GM21723 (cell line): ENCODE measurements at regions not wholly inside any gene's neighbourhood (a gene's known extent, or its start where the extent isn't known, plus 50 kb on each side); places are given as distances from the start of the nearest gene placed in this dataset.

Experiments
- ATAC-seq: cut with Tn5 transposase; IDR thresholded peaks from one replicate; pipeline ENCODE4 v1.9.1; 2021; ENCODE audit warnings: mild to moderate bottlenecking, moderate library complexity; ENCODE audit not compliant: unreplicated experiment

DNA sequence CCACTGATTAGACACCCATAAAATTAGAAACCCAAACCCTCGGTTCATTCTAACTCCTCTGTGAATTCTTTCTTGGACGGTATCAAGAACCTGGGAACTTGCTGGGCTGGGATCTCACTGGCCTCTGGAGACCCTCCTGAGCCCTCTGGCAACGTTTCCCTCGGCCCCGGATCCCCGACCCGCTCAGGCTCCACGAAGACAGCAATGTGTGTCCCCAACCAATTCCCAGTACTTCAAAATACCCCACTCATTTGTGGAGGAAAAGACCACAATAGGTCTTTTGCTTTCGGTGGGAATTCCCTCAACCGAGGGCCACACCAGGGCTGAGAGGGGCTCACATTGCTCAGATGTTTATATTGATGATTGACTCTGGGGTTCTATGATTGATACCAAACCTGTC lies 117.9 kb upstream of the PRR20G start:
- ATAC-seq: no peak

DNA sequence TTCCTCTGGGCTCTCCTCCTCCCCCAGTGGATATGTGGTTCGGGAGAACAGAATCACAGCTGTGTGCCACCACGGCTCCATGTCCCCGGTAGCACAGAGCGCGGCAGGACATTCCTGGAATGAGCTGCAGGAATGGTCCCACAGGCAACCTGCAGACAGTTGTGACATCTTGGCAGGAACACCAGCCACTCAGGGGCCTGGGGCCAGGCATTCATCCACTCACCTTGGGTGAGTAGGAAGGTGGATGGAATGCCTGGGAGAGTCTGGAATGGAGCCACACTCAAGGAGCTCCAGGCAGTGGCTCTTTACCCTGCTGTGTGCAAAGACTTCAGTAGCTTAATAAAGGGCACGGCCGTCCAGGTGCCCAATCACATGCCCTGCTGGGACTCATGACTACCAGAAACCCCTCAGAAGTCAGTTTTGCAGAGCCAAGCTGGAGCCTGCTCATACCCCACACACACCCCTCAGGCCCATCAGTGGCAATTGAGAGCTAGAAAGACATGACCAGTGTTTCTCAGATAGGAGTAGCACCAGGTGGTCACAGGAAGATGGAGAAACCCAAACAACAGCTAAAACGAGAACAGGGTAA lies 117.3 kb upstream of the PRR20G start:
- no peak for ATAC-seq

DNA sequence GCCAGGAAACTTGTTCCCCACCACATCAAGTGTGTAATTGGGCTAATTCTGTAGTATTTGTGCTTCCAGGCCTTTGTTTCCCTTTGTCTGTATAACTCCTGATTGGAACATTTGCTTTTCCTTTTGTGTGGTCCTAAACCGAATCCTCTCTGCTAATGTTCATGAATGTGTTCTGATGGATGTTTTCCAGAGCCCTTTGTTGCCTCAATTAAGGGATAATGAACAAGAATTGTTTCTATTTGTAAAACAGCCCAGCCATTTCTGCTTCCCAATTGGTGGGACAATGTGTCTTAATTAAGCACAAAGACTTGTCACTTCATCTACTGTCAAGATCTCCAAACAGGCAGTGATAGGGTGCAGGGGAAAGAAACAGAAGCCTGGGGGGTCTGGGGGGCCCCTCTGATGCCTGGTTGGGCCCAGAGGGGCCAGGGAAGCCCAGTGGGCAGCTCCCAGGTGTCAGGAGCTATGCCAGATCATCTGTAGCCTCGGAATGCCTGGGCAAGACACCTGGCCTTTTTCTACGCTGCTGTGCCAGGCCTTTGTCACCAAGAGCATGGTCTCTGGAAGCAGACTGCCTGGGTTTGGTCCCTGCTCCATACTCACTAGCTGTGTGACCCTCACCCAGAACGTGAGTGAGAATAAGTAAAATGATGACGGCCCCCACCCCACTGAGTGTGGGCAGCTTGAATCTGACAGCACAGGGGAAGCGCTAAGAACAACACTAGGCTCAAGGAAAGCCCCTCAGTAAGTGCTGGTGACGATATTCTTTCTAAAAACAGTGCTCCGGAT lies 116.6 kb upstream of the PRR20G start:
- ATAC-seq: no peak

DNA sequence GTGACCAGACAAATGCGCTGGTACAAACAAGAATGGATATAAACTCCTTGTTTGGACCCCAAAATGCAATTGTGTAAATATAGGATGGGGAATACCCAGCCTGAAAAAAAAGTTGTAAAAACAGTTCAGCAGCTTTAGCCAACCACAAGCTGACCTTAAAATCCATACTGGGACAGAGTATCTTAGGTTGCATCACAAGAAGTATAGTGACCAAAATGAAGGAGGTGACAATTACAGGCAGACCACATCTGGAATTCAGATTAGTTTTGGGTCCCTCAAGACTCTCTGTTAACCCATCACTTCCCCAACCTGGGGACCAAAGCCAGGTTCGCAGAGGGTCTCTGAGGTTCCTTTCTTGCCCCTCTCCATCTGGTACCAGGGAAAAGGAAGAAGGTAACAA lies 115.9 kb upstream of the PRR20G start:
- no peak for ATAC-seq

DNA sequence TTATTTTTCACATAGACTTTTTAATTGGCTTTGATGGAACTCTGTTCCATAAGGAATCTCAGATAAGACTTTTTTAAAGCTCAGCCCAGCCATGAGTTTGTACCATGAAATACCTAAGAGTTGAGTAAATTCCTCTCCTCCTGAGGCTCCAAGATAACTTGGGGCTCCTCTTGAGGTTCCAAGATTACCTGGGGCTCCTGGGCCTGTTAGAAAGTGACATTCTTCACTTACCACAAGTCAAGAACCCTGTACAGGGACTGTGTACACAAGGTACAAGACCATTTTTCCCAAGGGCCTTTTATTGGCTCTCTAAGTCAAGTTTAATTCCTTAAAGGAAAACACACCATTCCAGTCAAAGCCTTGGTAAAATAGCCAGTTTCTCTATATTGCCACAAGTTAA lies 111.3 kb upstream of the PRR20G start:
- no peak for ATAC-seq

DNA sequence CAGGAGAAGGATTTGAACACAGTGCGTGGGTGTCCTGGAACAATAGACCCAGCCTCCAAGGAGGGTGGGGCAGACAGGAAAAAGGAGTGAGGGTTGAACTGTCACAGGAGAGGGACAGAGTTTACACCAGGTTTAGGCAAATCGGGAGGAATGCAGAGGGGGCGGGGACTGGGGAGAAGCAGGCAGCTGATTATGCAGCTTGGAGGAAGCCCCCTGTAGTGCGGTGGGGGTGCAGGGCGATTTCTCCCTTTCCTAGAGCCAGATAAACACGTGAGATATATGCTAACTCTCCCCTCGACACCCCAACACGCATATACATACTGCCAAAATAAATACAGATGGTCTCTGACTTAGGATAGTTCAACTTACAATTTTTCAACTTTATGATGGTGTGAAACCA lies 108.6 kb upstream of the PRR20G start:
- no peak for ATAC-seq

DNA sequence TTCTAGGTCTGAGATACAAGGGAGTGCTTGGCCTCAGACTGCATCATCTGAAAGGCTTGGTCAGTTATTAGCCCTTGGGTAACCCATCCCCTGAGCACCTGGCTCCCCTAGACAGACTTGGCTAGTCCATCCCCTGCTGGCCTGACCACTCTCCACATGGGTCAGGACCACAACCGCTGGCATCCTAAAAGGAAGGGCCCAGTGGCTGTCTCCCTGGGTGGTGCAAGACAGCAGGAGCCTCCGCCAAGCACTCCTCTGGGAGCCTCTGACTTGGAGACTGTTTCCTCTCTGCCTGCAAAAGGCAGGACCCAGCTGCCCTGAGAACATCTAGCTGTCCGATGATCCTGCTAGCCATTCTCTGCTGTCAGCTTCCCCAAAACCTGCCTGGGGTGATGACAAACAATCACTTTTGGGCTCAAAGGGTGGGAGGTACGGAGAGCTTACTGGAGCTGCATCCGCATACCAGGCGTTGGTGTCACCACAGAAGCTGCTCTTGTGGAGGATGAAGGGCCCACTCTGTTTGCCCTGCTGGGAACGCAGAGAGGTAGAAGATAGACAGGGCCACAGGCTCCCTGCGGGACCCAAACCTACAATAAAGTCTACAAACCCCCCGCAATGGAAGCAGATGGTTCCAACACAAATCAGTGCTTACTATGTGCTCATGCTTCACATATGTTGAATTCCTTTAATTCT lies 108.0 kb upstream of the PRR20G start:
- ATAC-seq: no peak

DNA sequence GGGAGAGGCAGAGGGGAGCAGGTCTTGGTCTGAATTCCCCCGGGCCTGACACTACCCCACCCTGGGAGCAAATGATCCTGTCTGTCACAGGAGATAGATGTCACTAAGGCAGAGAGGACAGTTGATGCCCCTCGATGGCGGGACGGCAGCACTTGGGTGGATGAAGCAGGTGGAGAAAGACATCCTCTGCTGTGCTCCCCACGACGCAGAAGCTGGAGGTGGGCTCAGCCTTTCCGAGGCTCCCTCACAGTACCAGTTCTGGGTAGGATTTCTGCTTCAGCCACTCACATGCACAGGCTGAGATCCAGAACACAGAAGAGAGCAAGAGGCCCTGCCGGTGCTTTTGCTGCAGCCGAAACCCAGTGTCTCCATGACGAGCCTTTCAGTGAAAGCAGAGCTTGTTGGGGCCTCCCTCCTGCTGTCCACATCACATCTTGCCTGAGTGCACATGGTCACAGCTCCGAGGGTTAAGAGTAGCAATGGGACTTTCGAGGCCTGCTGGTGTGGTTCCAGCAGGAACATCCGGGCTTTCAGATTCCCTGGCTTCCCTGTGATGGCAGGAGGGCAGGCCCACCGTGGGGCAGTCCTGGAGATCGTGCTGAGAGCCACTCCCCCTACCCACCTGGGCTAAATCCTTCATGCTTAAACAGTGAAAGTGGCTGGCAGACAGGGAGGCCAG lies 107.3 kb upstream of the PRR20G start:
- no peak for ATAC-seq

DNA sequence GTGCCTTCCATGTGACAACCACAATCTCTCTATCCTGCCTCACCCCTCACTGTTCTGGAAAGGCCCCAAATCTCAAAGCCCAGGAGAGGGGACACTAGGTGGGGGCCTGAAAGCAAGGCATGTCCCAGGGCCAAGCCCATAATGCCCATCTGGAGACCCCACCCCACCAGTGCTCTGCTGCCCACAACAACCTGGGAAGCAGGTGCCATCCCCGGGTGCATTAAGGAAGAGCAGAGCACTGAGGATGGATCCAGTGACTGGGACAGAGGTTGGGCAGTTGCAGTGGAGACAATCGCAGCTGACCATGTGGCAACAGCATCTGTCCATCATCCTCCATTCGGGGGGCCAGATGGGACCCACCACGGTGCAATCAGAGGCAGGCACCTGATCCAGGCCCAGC lies 106.2 kb upstream of the PRR20G start:
- no peak for ATAC-seq

DNA sequence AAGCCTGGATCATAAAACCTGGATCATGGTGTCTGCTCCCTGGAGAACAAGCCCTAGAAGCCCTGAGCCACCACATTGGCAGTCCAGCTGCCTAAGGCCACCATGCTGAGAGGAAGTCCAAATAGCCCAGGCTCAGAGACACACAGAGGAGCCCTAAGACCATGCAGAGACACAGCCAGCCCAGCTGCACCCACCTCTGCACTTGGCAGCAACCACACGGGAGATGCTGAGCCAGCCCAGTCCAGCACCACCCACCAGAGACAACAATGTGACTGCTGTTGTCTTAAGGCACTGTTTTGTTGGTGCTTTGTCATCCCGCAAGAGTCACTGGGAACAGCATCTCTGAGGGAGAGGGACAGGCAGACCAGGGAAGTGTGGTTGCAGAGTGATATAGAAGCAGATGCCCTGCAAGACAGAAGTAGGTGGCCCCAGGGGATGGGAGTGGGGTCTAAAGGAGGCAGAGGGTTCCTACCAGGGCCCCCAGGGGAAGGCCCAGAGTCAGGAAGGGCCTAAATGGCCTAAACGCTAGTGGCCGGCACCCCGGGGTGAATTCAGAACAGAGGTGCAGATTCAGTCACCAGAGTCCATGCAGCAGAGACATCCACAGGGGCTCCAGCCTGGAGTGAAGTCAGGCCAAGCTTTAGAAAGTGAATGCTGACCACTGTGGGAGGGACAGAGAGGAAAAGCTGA lies 105.4 kb upstream of the PRR20G start:
- no peak for ATAC-seq

DNA sequence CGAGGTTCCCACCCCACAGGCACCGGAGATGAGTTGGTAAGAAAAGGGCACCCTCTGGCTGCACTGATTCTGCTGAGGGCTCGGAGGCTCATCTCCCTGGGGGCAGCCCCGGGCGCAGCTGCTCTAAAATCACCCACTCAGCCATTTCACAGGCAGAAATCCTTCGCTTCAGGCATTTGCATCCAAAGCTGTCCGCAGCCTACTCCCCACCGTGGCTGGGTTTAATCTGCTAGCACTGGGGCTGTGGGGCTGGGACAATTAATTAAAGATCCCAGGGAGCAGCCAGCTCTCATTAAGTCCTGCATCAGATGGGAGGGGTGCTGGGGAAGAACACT lies 104.3 kb upstream of the PRR20G start:
- ATAC-seq: no peak

DNA sequence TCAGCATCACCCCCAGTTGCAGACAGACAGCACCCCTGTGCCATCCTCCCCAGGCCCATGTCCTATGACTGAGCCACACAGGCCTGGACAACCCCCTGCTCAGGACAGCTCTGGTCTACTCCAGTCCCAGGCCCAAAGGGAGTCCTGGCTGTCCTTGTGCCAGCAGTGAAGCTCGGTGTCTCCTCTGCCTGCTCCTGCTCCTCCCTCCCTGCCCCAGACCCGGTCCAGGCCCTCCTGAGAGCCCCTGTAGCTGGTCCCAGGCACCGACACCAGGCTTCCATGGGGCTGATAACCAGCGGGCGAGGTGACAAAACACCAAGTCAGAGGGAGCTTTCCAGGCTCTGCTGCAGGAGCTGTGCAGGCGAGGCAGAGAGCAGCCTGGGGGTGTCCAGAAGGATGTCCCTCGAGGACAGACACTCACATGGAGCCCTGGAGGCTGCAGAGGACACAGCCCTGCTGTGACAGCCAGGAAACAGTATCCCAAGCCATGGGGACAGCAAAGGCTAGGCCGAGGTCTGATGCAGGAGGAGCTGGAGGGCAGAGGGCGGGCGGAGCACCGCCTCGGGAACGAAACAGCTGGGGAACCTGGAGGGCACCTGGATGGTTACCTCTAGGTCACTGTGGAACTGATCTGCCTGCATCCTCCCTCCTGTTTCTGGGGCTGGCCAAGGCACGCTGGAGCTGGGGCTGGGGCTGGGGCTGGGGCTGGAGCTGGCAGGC lies 103.8 kb upstream of the PRR20G start:
- ATAC-seq: no peak

DNA sequence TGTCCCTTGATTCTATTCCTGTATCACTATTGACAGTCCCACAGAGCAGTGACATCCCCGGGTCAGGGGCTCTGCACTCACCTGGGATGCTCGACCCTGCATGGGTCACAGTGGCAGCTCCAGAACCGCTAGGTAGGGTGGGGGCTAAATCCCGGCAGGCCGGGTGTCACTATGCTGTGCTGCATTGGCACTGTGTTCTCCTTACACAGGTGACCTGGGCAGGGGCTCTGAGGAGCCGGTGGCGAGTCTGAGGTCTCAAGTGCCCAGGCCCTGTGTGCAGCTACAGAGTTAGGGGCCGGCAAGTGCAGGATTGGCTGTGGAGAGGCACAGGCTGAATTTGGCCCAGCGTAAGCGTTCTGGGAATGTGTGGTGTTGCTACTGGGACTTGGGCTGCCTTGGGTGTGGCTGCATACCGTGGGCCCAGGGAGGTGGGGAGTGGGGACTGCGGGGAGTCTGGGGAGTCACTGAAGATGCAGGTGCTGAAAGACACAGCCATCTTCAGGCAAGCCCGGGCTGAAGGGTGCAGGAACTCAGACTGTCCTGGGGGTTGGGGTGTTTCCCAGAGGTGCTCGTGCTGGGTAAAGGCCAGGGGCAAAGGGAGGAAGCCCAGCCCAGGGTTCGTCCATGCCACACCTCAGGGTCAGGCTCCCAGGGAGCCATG lies 102.6 kb upstream of the PRR20G start:
- ATAC-seq: no peak

DNA sequence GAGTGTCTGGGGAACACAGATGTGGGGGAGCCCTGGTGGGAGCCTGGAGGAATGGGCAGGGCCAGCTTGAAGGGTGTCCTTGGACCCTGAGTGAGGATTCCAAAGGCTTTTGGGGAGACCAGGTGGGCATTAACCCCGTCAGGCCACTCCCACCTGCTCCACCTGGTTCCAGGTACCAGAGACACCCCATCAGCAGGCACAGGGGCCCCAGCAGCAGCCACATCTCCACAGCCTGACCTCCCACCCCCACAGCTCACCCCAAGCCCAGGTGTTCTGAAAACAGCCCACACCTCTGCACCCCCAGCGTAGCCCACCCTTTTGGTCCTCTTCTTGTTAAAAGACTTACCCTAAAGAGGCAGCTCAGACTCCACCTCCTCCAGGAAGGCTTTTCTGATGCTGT lies 102.1 kb upstream of the PRR20G start:
- ATAC-seq: no peak

DNA sequence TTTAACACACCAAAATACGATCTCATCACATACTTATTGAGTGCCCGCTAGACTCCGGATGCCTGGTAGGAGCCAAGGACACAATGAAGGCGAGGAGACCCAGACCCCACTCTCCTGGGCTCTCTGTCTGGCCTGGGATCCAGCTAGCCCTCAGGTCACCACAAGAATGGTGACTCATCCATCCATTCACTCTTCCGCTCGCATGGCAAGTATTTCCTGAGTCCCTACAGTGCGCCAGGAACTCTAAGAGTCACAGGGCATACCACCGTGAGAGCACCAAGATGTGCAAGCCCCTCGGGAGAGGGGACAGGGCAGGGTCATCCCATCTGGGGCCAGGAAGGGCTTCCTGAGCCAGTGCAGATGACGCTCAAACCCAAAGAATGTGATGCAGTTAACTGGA lies 101.6 kb upstream of the PRR20G start:
- no peak for ATAC-seq

DNA sequence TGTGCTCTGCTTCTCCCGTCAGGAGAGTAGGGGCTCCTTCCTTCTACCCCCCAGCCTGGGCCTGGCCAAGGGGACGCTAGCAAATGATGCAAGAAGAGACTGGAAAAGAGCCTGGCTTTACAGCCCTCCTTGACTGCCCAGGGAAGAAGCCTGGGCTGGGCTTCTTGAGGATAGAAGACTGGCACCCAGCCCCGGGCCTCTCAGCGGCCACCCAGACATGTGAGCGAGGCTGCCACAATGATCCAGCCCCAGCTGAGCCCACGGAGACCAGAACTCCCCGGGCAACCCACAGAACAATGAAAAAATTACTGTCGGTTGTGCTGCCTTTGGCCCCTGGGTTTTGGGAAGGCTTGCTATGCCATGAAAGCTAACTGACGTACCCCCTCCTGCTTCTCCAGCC lies 100.6 kb upstream of the PRR20G start:
- ATAC-seq: no peak

DNA sequence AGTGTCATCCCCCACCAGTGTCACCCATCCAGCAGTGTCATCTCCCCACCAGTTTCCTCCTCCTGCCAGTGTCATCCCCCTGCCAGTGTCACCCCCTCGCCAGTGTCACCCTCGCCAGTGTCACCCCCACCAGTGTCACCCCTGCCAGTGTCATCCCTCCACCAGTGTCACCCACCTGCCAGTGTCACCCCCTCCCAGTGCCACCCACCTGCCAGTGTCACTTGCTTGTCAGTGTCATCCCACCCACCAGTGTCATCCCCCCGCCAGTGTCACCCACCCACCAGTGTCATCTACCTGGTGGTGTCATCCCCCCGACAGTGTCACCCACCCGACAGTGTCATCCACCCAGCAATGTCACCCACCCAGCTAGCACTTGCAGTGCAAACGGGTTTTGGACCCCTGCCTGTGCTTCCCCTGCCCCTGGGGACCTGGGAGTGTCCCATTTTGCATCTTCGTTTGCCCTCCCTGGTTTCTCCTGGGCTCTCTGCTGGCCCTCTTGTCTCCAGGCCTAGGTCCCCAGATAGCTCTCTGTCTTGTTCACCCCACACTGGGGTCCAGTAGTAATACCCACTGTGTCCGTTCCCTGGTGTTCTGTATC lies 99.8 kb upstream of the PRR20G start:
- ATAC-seq: no peak

DNA sequence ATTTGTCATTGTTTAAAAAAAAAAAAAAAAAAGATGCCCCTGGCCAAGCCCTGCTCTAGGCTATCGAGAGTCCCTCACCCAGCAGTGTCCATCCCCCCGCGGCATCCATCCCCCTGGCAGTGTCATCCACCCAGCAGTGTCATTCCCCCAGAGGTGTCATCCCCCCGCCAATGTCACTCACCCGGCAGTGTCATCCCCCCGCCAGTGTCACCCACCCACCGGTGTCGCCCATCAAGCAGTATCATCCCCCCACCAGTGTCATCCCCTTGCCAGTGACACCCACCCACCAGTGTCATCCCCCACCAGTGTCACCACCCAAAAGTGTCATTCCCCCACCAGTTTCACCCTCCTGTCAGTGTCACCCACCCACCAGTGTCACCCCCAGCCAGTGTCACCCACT lies 99.3 kb upstream of the PRR20G start:
- no peak for ATAC-seq

DNA sequence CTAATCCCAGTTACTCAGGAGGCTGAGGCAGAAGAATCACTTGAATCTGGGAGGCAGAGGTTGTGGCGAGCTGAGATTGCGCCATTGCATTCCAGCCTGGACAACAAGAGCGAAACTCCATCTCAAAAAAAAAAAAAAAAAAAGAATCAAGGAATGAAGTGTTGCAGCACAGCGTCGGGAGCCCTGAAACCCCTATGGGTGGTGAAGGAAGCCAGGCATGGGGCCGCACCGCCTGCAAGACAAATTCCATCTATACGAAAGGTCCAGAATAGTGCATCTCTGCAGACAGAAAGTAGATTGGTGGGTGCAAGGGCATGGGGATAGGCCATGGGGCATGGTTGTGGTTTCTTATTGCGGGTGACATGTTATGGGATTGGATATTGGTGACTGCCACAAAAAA lies 98.6 kb upstream of the PRR20G start:
- ATAC-seq: no peak

DNA sequence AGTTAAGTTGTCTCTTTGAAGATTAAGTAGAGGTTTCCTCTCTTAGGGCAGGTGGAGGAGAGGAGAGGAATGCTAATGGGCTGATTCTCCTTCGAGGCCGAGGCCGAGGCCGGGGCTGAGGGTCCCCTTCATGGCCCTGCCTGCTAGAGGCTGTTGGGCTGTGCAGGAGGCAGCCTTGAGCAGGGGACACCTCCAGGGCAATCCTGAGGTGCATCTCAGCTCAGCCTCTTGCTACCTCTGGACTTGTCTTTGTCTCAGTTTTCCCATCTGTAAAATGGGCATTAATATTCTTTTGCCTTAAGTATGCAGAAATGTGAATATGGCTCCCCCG lies 97.7 kb upstream of the PRR20G start:
- no peak for ATAC-seq
